Naive thymus-derived CD4-positive, alpha-beta T cell (primary cell): ENCODE measurements at regions not wholly inside any gene's neighbourhood (a gene's known extent, or its start where the extent isn't known, plus 50 kb on each side); places are given as distances from the start of the nearest gene placed in this dataset.

Experiments used
- ATAC-seq: fragments of 150-1000 bp; cut with Tn5 transposase; 2 replicates; pipeline ENCODE4 v1.10.0; 2021; ENCODE audit warnings: mild to moderate bottlenecking, moderate library complexity
- CTCF ChIA-PET: fragments of 350-600 bp; sonication (Branson Sonifier 250); formaldehyde crosslinking; loops from one replicate; lab custom pipeline; 2021; ENCODE audit warnings: antibody characterized with exemption; lab: Charles Lee
- POLR2A ChIA-PET: fragments of 350-600 bp; sonication (Branson Sonifier 250); formaldehyde crosslinking; loops from one replicate; lab custom pipeline; 2021; ENCODE audit warnings: antibody characterized with exemption, inconsistent platforms; lab: Charles Lee
- DNase-seq, 9 donors: peaks; one replicate each; pipeline versions ENCODE4 v3.0.0 to v3.0.0-alpha.2; 2020 to 2022; ENCODE audit warnings: mixed read lengths in 1 of 9
- H3K27ac ChIP-seq: one replicate; pipeline ENCODE4 v1.7.0; 2013; ENCODE audit warnings: mild to moderate bottlenecking, low read depth, low read length, moderate library complexity
- H3K27me3 ChIP-seq, 2 donors: one replicate each; pipeline ENCODE4 v1.7.0; 2013; ENCODE audit warnings: low read length in 2 of 2, mild to moderate bottlenecking in 2 of 2, moderate library complexity in 2 of 2; ENCODE audit not compliant: control insufficient read depth in 2 of 2, insufficient read depth in 2 of 2
- H3K36me3 ChIP-seq, 3 experiments: 1 replicate in 2 of 3; 2 replicates in 1 of 3; pipeline ENCODE4 v1.7.0; 2013; ENCODE audit warnings: low read length in 3 of 3, mild to moderate bottlenecking in 3 of 3, moderate library complexity in 1 of 3; ENCODE audit not compliant: insufficient read depth in 3 of 3, control insufficient read depth in 2 of 3
- H3K4me1 ChIP-seq, 2 donors: one replicate each; pipeline ENCODE4 v1.7.0; 2013; ENCODE audit warnings: low read length in 2 of 2, mild to moderate bottlenecking in 2 of 2, moderate library complexity in 1 of 2; ENCODE audit not compliant: control insufficient read depth in 2 of 2, insufficient read depth in 2 of 2
- H3K4me3 ChIP-seq: 2 replicates; pipeline ENCODE4 v1.7.0; 2013; ENCODE audit warnings: mild to moderate bottlenecking, low read length
- H3K9me3 ChIP-seq, 3 experiments: 1 replicate in 2 of 3; 2 replicates in 1 of 3; pipeline ENCODE4 v1.7.0; 2013; ENCODE audit warnings: low read length in 3 of 3; ENCODE audit not compliant: control insufficient read depth in 2 of 3
- H3K27ac Mint-ChIP-seq, 9 donors: one replicate each; pipeline ENCODE4 v1.8.0; 2020 to 2022; ENCODE audit warnings: mixed read lengths in 9 of 9, mild to moderate bottlenecking in 8 of 9, moderate library complexity in 5 of 9, inconsistent platforms in 2 of 9
- H3K27me3 Mint-ChIP-seq, 5 donors: one replicate each; pipeline ENCODE4 v1.8.0; 2021 to 2022; ENCODE audit warnings: mixed read lengths in 5 of 5, mild to moderate bottlenecking in 1 of 5
- H3K36me3 Mint-ChIP-seq, 5 donors: one replicate each; pipeline ENCODE4 v1.8.0; 2020 to 2022; ENCODE audit warnings: mixed read lengths in 5 of 5, mild to moderate bottlenecking in 3 of 5, inconsistent platforms in 1 of 5
- H3K4me1 Mint-ChIP-seq, 7 donors: one replicate each; pipeline ENCODE4 v1.8.0; 2020 to 2022; ENCODE audit warnings: mixed read lengths in 7 of 7, mild to moderate bottlenecking in 3 of 7, inconsistent platforms in 1 of 7
- H3K4me3 Mint-ChIP-seq, 10 donors: one replicate each; pipeline ENCODE4 v1.8.0; 2020 to 2022; ENCODE audit warnings: mild to moderate bottlenecking in 10 of 10, mixed read lengths in 10 of 10, moderate library complexity in 6 of 10, inconsistent platforms in 2 of 10
- H3K9me3 Mint-ChIP-seq, 11 donors: one replicate each; pipeline ENCODE4 v1.8.0; 2020 to 2022; ENCODE audit warnings: mixed read lengths in 11 of 11, mild to moderate bottlenecking in 4 of 11, inconsistent platforms in 1 of 11, moderate library complexity in 1 of 11
- intact Hi-C, 2 donors: fragments of 100-400 bp; cut with micrococcal nuclease; formaldehyde crosslinking; loops; one replicate each; pipeline ENCODE4 v1.15.1; 2023

GRCh38 chr5:105903069-105903468 lies 1767.7 kb downstream of the EFNA5 start:
- no peak overlapping the region for H3K27ac ChIP-seq
- peaks cover 0 to 3% (median 0%) of the 10 kb centered on the region in 3 experiments for H3K9me3 ChIP-seq
- no peak for ATAC-seq
- no peaks in the 10 kb centered on the region for H3K4me1 ChIP-seq
- H3K27ac Mint-ChIP-seq: no peak overlapping the region
- no peak overlapping the region for H3K4me3 Mint-ChIP-seq
- H3K27me3 Mint-ChIP-seq: no peaks in the 10 kb centered on the region
- intact Hi-C loops: no loop called here
- peaks cover 0 to 24% (median 4%) of the 10 kb centered on the region in 11 donors for H3K9me3 Mint-ChIP-seq
- H3K4me1 Mint-ChIP-seq: no peaks in the 10 kb centered on the region
- no peaks in the 10 kb centered on the region for H3K36me3 ChIP-seq
- no peak for DNase-seq
- H3K36me3 Mint-ChIP-seq: no peaks in the 10 kb centered on the region
- ChIA-PET POLR2A (no interaction called here), CTCF (no interaction called here)
- no peak overlapping the region for H3K4me3 ChIP-seq
- H3K27me3 ChIP-seq: no peaks in the 10 kb centered on the region

GRCh38 chr5:105899726-105900125 lies 1771.0 kb downstream of the EFNA5 start:
- peaks cover 0 to 27% (median 4%) of the 10 kb centered on the region in 11 donors for H3K9me3 Mint-ChIP-seq
- intact Hi-C loops: no loop called here
- DNase-seq (no peak), ATAC-seq (no peak)
- Histone ChIP-seq H3K27ac (no peak overlapping the region), H3K9me3 (peaks cover 0 to 3% (median 0%) of the 10 kb centered on the region in 3 experiments), H3K4me3 (no peak overlapping the region), H3K36me3 (no peaks in the 10 kb centered on the region), H3K4me1 (no peaks in the 10 kb centered on the region), H3K27me3 (no peaks in the 10 kb centered on the region)
- no peak overlapping the region for H3K4me3 Mint-ChIP-seq
- H3K4me1 Mint-ChIP-seq: no peaks in the 10 kb centered on the region
- H3K27ac Mint-ChIP-seq: no peak overlapping the region
- ChIA-PET POLR2A (no interaction called here), CTCF (no interaction called here)
- H3K36me3 Mint-ChIP-seq: no peaks in the 10 kb centered on the region
- no peaks in the 10 kb centered on the region for H3K27me3 Mint-ChIP-seq

GRCh38 chr5:105898183-105898582 lies 1772.6 kb downstream of the EFNA5 start:
- no peak overlapping the region for H3K27ac Mint-ChIP-seq
- no peaks in the 10 kb centered on the region for H3K27me3 Mint-ChIP-seq
- H3K4me3 ChIP-seq: no peak overlapping the region
- peaks cover 0 to 27% (median 4%) of the 10 kb centered on the region in 11 donors for H3K9me3 Mint-ChIP-seq
- H3K4me1 Mint-ChIP-seq: no peaks in the 10 kb centered on the region
- ChIA-PET POLR2A (no interaction called here), CTCF (no interaction called here)
- H3K27ac ChIP-seq: no peak overlapping the region
- no peak for ATAC-seq
- peaks cover 0 to 3% (median 0%) of the 10 kb centered on the region in 3 experiments for H3K9me3 ChIP-seq
- H3K4me3 Mint-ChIP-seq: no peak overlapping the region
- no peaks in the 10 kb centered on the region for H3K27me3 ChIP-seq
- intact Hi-C loops: no loop called here
- no peaks in the 10 kb centered on the region for H3K4me1 ChIP-seq
- no peaks in the 10 kb centered on the region for H3K36me3 Mint-ChIP-seq
- no peaks in the 10 kb centered on the region for H3K36me3 ChIP-seq
- no peak for DNase-seq

DNA sequence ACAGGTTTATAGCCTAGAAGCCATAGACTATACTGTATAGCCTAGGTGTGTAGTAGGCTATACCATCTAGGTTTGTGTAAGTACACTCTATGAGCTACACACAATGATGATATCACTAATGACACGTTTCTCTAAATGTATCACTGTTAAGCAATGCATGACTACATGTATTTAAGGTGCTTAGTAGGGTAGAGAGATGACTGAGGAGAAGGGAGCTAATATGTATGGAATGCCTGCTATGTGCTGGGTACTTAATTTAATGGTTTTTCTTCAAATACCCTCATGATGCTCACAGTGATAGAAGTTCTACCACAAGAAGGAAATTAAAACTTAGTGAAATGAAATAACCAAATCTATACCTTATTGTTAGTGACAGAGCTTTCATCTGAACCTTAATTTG lies 1785.5 kb downstream of the EFNA5 start:
- H3K27ac Mint-ChIP-seq: no peak overlapping the region

GRCh38 chr5:105882956-105883481 lies 1787.7 kb downstream of the EFNA5 start:
- no peak for DNase-seq
- Mint-ChIP-seq H3K36me3 (no peaks in the 10 kb centered on the region), H3K27ac (no peak overlapping the region), H3K4me3 (no peak overlapping the region), H3K9me3 (peaks cover 0 to 14% (median 4%) of the 10 kb centered on the region in 11 donors), H3K27me3 (no peaks in the 10 kb centered on the region), H3K4me1 (no peaks in the 10 kb centered on the region)
- no peak for ATAC-seq
- ChIA-PET CTCF (no interaction called here), POLR2A (no interaction called here)
- H3K9me3 ChIP-seq: no peaks in the 10 kb centered on the region
- H3K4me3 ChIP-seq: no peak overlapping the region
- intact Hi-C loops: no loop called here
- H3K36me3 ChIP-seq: no peaks in the 10 kb centered on the region
- no peak overlapping the region for H3K27ac ChIP-seq
- H3K27me3 ChIP-seq: no peaks in the 10 kb centered on the region
- H3K4me1 ChIP-seq: no peaks in the 10 kb centered on the region

More for the DNA sequence above, 1785.5 kb downstream of the EFNA5 start:
- no peak overlapping the region for H3K4me3 Mint-ChIP-seq
- no peaks in the 10 kb centered on the region for H3K27me3 Mint-ChIP-seq
- no peaks in the 10 kb centered on the region for H3K4me1 Mint-ChIP-seq
- ATAC-seq (no peak), DNase-seq (no peak)
- no peaks in the 10 kb centered on the region for H3K27me3 ChIP-seq
- H3K36me3 Mint-ChIP-seq: no peaks in the 10 kb centered on the region
- no peak overlapping the region for H3K27ac ChIP-seq
- no peaks in the 10 kb centered on the region for H3K9me3 ChIP-seq
- H3K36me3 ChIP-seq: no peaks in the 10 kb centered on the region
- peaks cover 0 to 9% (median 4%) of the 10 kb centered on the region in 11 donors for H3K9me3 Mint-ChIP-seq
- ChIA-PET CTCF (no interaction called here), POLR2A (no interaction called here)
- intact Hi-C loops: no loop called here
- H3K4me1 ChIP-seq: no peaks in the 10 kb centered on the region
- H3K4me3 ChIP-seq: no peak overlapping the region

DNA sequence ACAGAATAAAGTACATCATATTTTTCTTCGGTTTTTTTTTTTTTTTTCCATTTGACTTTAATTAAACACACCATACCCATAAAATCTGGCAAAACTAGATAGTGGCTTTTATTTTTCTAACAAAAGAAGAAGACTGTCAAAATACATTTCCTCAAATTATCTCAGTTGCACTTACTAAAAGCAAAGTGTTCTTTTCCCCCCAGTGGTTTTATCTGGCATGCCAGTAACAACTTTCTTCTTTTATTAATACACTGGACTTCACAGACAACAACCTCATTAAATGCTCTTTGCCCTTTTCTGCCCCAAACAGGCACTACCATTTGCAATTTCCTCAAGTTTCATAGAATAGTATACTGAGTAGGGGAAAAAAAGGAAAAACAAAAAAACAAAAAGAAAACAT lies 1792.3 kb downstream of the EFNA5 start:
- no peaks in the 10 kb centered on the region for H3K36me3 Mint-ChIP-seq
- no peak overlapping the region for H3K4me3 Mint-ChIP-seq
- peaks cover 0 to 24% (median 2%) of the 10 kb centered on the region in 11 donors for H3K9me3 Mint-ChIP-seq
- Histone ChIP-seq H3K27me3 (no peaks in the 10 kb centered on the region), H3K36me3 (no peaks in the 10 kb centered on the region), H3K27ac (no peak overlapping the region), H3K9me3 (peaks cover 0 to 4% (median 0%) of the 10 kb centered on the region in 3 experiments), H3K4me3 (no peak overlapping the region), H3K4me1 (no peaks in the 10 kb centered on the region)
- no peak for ATAC-seq
- H3K27ac Mint-ChIP-seq: no peak overlapping the region
- H3K27me3 Mint-ChIP-seq: no peaks in the 10 kb centered on the region
- H3K4me1 Mint-ChIP-seq: no peaks in the 10 kb centered on the region
- ChIA-PET CTCF (no interaction called here), POLR2A (no interaction called here)
- intact Hi-C loops: no loop called here
- DNase-seq: no peak

DNA sequence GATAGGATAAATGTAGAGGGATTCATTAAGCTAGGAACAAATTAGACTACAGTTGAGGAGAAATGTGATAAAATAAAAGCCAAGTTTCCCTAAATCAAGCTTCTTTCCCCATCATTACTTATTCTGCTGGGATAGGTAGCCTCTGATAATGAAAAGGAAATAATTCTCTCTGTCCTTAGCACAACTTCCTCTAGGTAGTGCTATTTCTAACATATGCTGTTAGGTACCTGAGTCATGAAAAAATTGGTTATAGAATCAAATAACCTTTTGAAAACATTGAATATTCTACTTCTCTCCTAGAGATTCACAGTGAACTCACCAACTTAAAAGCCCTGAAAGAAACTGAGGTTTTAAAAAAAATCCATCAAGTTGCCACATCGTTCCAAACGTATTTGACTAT lies 1793.1 kb downstream of the EFNA5 start:
- Mint-ChIP-seq H3K27me3 (no peaks in the 10 kb centered on the region), H3K4me3 (no peak overlapping the region), H3K36me3 (no peaks in the 10 kb centered on the region), H3K4me1 (no peaks in the 10 kb centered on the region), H3K9me3 (peaks cover 0 to 24% (median 5%) of the 10 kb centered on the region in 11 donors), H3K27ac (no peak overlapping the region)
- ChIA-PET POLR2A (no interaction called here), CTCF (no interaction called here)
- no peaks in the 10 kb centered on the region for H3K4me1 ChIP-seq
- no peaks in the 10 kb centered on the region for H3K27me3 ChIP-seq
- no peaks in the 10 kb centered on the region for H3K36me3 ChIP-seq
- H3K27ac ChIP-seq: no peak overlapping the region
- H3K9me3 ChIP-seq: peaks cover 0 to 5% (median 0%) of the 10 kb centered on the region in 3 experiments
- no peak for DNase-seq
- intact Hi-C loops: no loop called here
- ATAC-seq: no peak
- H3K4me3 ChIP-seq: no peak overlapping the region
